Liver (tissue), 8 donors: ENCODE measurements at regions not wholly inside any gene's neighbourhood (a gene's known extent, or its start where the extent isn't known, plus 50 kb on each side); places are given as distances from the start of the nearest gene placed in this dataset.

Experiments
- DNase-seq: peaks from one replicate; pipeline ENCODE4 v3.0.0-alpha.2; 2017; ENCODE audit warnings: low spot score
- H3K27ac ChIP-seq, 2 donors: one replicate each; pipeline ENCODE4 v1.7.0; 2013; ENCODE audit warnings: inconsistent platforms in 2 of 2, low read length in 2 of 2, control low read depth in 1 of 2, low read depth in 1 of 2, mild to moderate bottlenecking in 1 of 2
- H3K27me3 ChIP-seq, 4 donors: one replicate each; pipeline versions ENCODE4 v1.6.1 to v1.7.0; 2013; ENCODE audit warnings: low read length in 3 of 4, inconsistent platforms in 1 of 4, mild to moderate bottlenecking in 1 of 4, moderate library complexity in 1 of 4; ENCODE audit not compliant: control insufficient read depth in 4 of 4, insufficient read depth in 4 of 4
- H3K36me3 ChIP-seq, 4 donors: one replicate each; pipeline versions ENCODE4 v1.6.1 to v1.7.0; 2013; ENCODE audit warnings: low read length in 3 of 4, mild to moderate bottlenecking in 3 of 4, low read depth in 1 of 4, moderate library complexity in 1 of 4; ENCODE audit not compliant: control insufficient read depth in 4 of 4, insufficient read depth in 3 of 4
- H3K4me1 ChIP-seq, 4 donors: one replicate each; pipeline versions ENCODE4 v1.6.1 to v1.7.0; 2013; ENCODE audit warnings: low read length in 3 of 4, mild to moderate bottlenecking in 3 of 4, moderate library complexity in 1 of 4; ENCODE audit not compliant: control insufficient read depth in 4 of 4, insufficient read depth in 4 of 4
- H3K4me3 ChIP-seq, 3 donors: one replicate each; pipeline versions ENCODE4 v1.6.1 to v1.7.0; 2013; ENCODE audit warnings: low read length in 3 of 3, control low read depth in 1 of 3, low read depth in 1 of 3, mild to moderate bottlenecking in 1 of 3
- H3K9ac ChIP-seq, 2 donors: one replicate each; pipeline ENCODE4 v1.7.0; 2013; ENCODE audit warnings: low read length in 2 of 2, mild to moderate bottlenecking in 2 of 2, moderate library complexity in 2 of 2, control low read depth in 1 of 2, low read depth in 1 of 2
- H3K9me3 ChIP-seq, 4 donors: one replicate each; pipeline versions ENCODE4 v1.6.1 to v1.7.0; 2013; ENCODE audit warnings: low read length in 3 of 4; ENCODE audit not compliant: control insufficient read depth in 4 of 4
- EGR1 ChIP-seq, 2 donors: IDR thresholded peaks; 2 replicates each; pipeline ENCODE4 v1.6.1; 2016 to 2018; ENCODE audit warnings: antibody characterized with exemption in 2 of 2, low read depth in 2 of 2
- FOXA1 ChIP-seq: IDR thresholded peaks from 2 replicates; pipeline ENCODE4 v1.6.1; 2016; ENCODE audit warnings: antibody characterized with exemption
- FOXA2 ChIP-seq: IDR thresholded peaks from 2 replicates; pipeline ENCODE4 v1.6.1; 2016; ENCODE audit warnings: antibody characterized with exemption
- GABPA ChIP-seq, 2 donors: IDR thresholded peaks in 1 of 2; conservative IDR thresholded peaks in 1 of 2; 2 replicates each; pipeline ENCODE4 v1.6.1; 2016; ENCODE audit warnings: antibody characterized with exemption in 2 of 2, mild to moderate bottlenecking in 1 of 2, moderate library complexity in 1 of 2
- HNF4A ChIP-seq, 2 donors: conservative IDR thresholded peaks; 2 replicates each; pipeline ENCODE4 v1.6.1; 2016; ENCODE audit warnings: antibody characterized with exemption in 2 of 2, mild to moderate bottlenecking in 2 of 2
- HNF4G ChIP-seq: IDR thresholded peaks from 2 replicates; pipeline ENCODE4 v1.6.1; 2016; ENCODE audit warnings: antibody characterized with exemption
- JUND ChIP-seq, 2 donors: IDR thresholded peaks; 2 replicates each; pipeline ENCODE4 v1.6.1; 2016; ENCODE audit warnings: antibody characterized with exemption in 2 of 2
- NR2F2 ChIP-seq: IDR thresholded peaks from 2 replicates; pipeline ENCODE4 v1.6.1; 2016; ENCODE audit warnings: antibody characterized with exemption
- RAD21 ChIP-seq, 2 donors: IDR thresholded peaks; 2 replicates each; pipeline ENCODE4 v1.6.1; 2016; ENCODE audit warnings: antibody characterized with exemption in 2 of 2, mild to moderate bottlenecking in 2 of 2
- RXRA ChIP-seq, 2 donors: IDR thresholded peaks; 2 replicates each; pipeline ENCODE4 v1.6.1; 2017 to 2018; ENCODE audit warnings: antibody characterized with exemption in 2 of 2, mild to moderate bottlenecking in 1 of 2
- SP1 ChIP-seq: IDR thresholded peaks from 2 replicates; pipeline ENCODE4 v1.6.1; 2018; ENCODE audit warnings: antibody characterized with exemption, mild to moderate bottlenecking
- TAF1 ChIP-seq: conservative IDR thresholded peaks from 2 replicates; pipeline ENCODE4 v1.6.1; 2016; ENCODE audit warnings: antibody characterized with exemption, mild to moderate bottlenecking
- YY1 ChIP-seq: IDR thresholded peaks from 2 replicates; pipeline ENCODE4 v1.6.1; 2016; ENCODE audit warnings: antibody characterized with exemption, mild to moderate bottlenecking
- ZBTB33 ChIP-seq: IDR thresholded peaks from 2 replicates; pipeline ENCODE4 v1.6.1; 2016; ENCODE audit warnings: antibody characterized with exemption
- WGBS: extraction: QIAGEN DNeasy Blood & Tissue Kit; methylation state at CpG from one replicate; pipeline ENCODE4 v1.1.7; 2013; 5-methylcytosine and 5-hydroxymethylcytosine counted together
- TF ChIP-seq, protein P1 (sequence below): IDR thresholded peaks from 2 replicates; pipeline ENCODE4 v1.6.1; 2016; ENCODE audit warnings: antibody characterized with exemption, mild to moderate bottlenecking
- TF ChIP-seq, protein P2 (sequence below): fragments of 150-350 bp; IDR thresholded peaks from 2 replicates; pipeline ENCODE4 v1.5.1; 2017; ENCODE audit warnings: improper control_type of control experiment, low read depth, low read length; ENCODE audit not compliant: missing input control
- TF ChIP-seq, protein P3 (sequence below): IDR thresholded peaks from 2 replicates; pipeline ENCODE4 v1.6.1; 2016; ENCODE audit warnings: antibody characterized with exemption
- TF ChIP-seq, protein P4 (sequence below): IDR thresholded peaks from 2 replicates; pipeline ENCODE4 v1.6.1; 2016; ENCODE audit warnings: antibody characterized with exemption
- donor health status: healthy.
- donor health status: healthy.
- donor health status: healthy.
- donor health status: healthy.
- donor health status: healthy.

GRCh38 chr6:12476484-12476883 lies 186.3 kb downstream of the EDN1 start:
- no peak for TF ChIP-seq YY1
- TF ChIP-seq FOXA2, result no peak
- no peak for TF ChIP-seq FOXA1
- TF ChIP-seq, protein P1, sequence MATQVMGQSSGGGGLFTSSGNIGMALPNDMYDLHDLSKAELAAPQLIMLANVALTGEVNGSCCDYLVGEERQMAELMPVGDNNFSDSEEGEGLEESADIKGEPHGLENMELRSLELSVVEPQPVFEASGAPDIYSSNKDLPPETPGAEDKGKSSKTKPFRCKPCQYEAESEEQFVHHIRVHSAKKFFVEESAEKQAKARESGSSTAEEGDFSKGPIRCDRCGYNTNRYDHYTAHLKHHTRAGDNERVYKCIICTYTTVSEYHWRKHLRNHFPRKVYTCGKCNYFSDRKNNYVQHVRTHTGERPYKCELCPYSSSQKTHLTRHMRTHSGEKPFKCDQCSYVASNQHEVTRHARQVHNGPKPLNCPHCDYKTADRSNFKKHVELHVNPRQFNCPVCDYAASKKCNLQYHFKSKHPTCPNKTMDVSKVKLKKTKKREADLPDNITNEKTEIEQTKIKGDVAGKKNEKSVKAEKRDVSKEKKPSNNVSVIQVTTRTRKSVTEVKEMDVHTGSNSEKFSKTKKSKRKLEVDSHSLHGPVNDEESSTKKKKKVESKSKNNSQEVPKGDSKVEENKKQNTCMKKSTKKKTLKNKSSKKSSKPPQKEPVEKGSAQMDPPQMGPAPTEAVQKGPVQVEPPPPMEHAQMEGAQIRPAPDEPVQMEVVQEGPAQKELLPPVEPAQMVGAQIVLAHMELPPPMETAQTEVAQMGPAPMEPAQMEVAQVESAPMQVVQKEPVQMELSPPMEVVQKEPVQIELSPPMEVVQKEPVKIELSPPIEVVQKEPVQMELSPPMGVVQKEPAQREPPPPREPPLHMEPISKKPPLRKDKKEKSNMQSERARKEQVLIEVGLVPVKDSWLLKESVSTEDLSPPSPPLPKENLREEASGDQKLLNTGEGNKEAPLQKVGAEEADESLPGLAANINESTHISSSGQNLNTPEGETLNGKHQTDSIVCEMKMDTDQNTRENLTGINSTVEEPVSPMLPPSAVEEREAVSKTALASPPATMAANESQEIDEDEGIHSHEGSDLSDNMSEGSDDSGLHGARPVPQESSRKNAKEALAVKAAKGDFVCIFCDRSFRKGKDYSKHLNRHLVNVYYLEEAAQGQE, result no peak
- no peak for TF ChIP-seq GABPA (IDR thresholded peaks at IDR 0.05 in 1 of 2, conservative IDR thresholded peaks at IDR 0.05 in 1 of 2)
- no peak for TF ChIP-seq RXRA (IDR thresholded peaks at IDR 0.05)
- no peak for TF ChIP-seq HNF4G
- no peak for TF ChIP-seq SP1
- TF ChIP-seq ZBTB33, result no peak
- TF ChIP-seq, protein P2, sequence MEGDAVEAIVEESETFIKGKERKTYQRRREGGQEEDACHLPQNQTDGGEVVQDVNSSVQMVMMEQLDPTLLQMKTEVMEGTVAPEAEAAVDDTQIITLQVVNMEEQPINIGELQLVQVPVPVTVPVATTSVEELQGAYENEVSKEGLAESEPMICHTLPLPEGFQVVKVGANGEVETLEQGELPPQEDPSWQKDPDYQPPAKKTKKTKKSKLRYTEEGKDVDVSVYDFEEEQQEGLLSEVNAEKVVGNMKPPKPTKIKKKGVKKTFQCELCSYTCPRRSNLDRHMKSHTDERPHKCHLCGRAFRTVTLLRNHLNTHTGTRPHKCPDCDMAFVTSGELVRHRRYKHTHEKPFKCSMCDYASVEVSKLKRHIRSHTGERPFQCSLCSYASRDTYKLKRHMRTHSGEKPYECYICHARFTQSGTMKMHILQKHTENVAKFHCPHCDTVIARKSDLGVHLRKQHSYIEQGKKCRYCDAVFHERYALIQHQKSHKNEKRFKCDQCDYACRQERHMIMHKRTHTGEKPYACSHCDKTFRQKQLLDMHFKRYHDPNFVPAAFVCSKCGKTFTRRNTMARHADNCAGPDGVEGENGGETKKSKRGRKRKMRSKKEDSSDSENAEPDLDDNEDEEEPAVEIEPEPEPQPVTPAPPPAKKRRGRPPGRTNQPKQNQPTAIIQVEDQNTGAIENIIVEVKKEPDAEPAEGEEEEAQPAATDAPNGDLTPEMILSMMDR, result no peak
- TF ChIP-seq, protein P3, sequence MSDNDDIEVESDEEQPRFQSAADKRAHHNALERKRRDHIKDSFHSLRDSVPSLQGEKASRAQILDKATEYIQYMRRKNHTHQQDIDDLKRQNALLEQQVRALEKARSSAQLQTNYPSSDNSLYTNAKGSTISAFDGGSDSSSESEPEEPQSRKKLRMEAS, result no peak
- TF ChIP-seq, protein P4, sequence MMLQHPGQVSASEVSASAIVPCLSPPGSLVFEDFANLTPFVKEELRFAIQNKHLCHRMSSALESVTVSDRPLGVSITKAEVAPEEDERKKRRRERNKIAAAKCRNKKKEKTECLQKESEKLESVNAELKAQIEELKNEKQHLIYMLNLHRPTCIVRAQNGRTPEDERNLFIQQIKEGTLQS, result no peak
- TF ChIP-seq HNF4A (conservative IDR thresholded peaks at IDR 0.05), result no peak
- no peak for TF ChIP-seq RAD21 (IDR thresholded peaks at IDR 0.05)
- TF ChIP-seq TAF1, result no peak
- TF ChIP-seq NR2F2, result no peak
- TF ChIP-seq JUND (IDR thresholded peaks at IDR 0.05), result no peak
- no peak for TF ChIP-seq EGR1 (IDR thresholded peaks at IDR 0.05; ENCODE audit: low read depth in 2 of 2)
- Histone ChIP-seq H3K4me1 (peaks cover 0 to 11% (median under 1%) of the 10 kb centered on the region in 4 donors), H3K27ac (no peak overlapping the region), H3K36me3 (no peaks in the 10 kb centered on the region), H3K27me3 (no peaks in the 10 kb centered on the region), H3K9ac (no peak overlapping the region), H3K4me3 (no peak overlapping the region), H3K9me3 (no peaks in the 10 kb centered on the region)
- no peak for DNase-seq

DNA sequence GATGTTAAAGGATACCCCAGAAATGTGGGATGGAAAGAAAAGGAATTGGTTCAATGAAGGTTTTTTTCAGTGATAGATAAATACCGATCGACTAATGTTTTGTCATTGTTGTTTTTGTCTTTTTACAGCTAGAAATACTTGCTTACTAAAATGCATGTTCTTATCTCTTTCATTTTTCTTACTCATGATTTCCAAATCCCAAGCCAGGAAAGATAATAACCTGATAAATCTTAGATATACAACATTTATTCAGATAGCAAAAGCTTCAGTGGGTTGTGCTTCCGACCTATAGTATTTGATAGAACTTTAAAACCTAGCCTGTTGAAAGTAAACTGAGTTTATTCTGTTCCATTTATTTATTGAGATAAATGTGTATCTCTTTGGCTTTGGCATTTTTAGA lies 187.5 kb downstream of the EDN1 start:
- H3K4me3 ChIP-seq, result no peak overlapping the region
- no peaks in the 10 kb centered on the region for H3K27me3 ChIP-seq
- H3K27ac ChIP-seq, result no peak overlapping the region
- peaks cover 0 to 11% (median under 1%) of the 10 kb centered on the region in 4 donors for H3K4me1 ChIP-seq
- H3K36me3 ChIP-seq, result no peaks in the 10 kb centered on the region
- H3K9me3 ChIP-seq, result no peaks in the 10 kb centered on the region
- no peak overlapping the region for H3K9ac ChIP-seq
- DNase-seq, result no peak
- WGBS, result 87% methylated on average over 3 of the region's 3 CpGs
- no peak for TF ChIP-seq YY1
- TF ChIP-seq EGR1 (IDR thresholded peaks at IDR 0.05; ENCODE audit: low read depth in 2 of 2), result no peak
- TF ChIP-seq FOXA2, result no peak
- TF ChIP-seq, protein P1, result no peak
- TF ChIP-seq, protein P2, result no peak
- no peak for TF ChIP-seq TAF1
- no peak for TF ChIP-seq GABPA (IDR thresholded peaks at IDR 0.05 in 1 of 2, conservative IDR thresholded peaks at IDR 0.05 in 1 of 2)
- no peak for TF ChIP-seq NR2F2
